ENCODE measurements at regions not wholly inside any gene's neighbourhood (a gene's known extent, or its start where the extent isn't known, plus 50 kb on each side); places are given as distances from the start of the nearest gene placed in this dataset.

GRCh38 chr4:20618731-20619130 is 81.5 kb upstream of the PACRGL start:
- Histone ChIP-seq H3K36me3 (ENCODE audit: insufficient read depth, low read length) (no peaks in the 10 kb centered on the region), H3K4me2 (ENCODE audit: low read length) (no peak overlapping the region), H3K4me3 (ENCODE audit: low read depth, low read length, poor library complexity, severe bottlenecking) (no peak overlapping the region), H3K9me3 (ENCODE audit: low read length) (no peaks in the 10 kb centered on the region), H3K79me2 (ENCODE audit: insufficient read depth, low read depth, low read length) (no peaks in the 10 kb centered on the region), H3K27ac (ENCODE audit: low read depth, low read length, poor library complexity, severe bottlenecking) (no peak overlapping the region), H3K9me2 (ENCODE audit: insufficient read depth, low read length) (no peaks in the 10 kb centered on the region), H3K4me1 (ENCODE audit: insufficient read depth, low read length, poor library complexity, severe bottlenecking) (no peaks in the 10 kb centered on the region), H2AFZ (ENCODE audit: low read length) (no peak overlapping the region), H4K20me1 (ENCODE audit: insufficient read depth, low read length) (no peaks in the 10 kb centered on the region)
- ChIA-PET POLR2A (no interaction called here), CTCF (ENCODE audit: unreplicated experiment) (no interaction called here)
- TF ChIP-seq, protein P1, sequence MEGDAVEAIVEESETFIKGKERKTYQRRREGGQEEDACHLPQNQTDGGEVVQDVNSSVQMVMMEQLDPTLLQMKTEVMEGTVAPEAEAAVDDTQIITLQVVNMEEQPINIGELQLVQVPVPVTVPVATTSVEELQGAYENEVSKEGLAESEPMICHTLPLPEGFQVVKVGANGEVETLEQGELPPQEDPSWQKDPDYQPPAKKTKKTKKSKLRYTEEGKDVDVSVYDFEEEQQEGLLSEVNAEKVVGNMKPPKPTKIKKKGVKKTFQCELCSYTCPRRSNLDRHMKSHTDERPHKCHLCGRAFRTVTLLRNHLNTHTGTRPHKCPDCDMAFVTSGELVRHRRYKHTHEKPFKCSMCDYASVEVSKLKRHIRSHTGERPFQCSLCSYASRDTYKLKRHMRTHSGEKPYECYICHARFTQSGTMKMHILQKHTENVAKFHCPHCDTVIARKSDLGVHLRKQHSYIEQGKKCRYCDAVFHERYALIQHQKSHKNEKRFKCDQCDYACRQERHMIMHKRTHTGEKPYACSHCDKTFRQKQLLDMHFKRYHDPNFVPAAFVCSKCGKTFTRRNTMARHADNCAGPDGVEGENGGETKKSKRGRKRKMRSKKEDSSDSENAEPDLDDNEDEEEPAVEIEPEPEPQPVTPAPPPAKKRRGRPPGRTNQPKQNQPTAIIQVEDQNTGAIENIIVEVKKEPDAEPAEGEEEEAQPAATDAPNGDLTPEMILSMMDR (conservative IDR thresholded peaks at IDR 0.05; ENCODE audit: low read length) = no peak
- no peak for TF ChIP-seq EZH2phosphoT487 (IDR thresholded peaks at IDR 0.05; ENCODE audit: borderline replicate concordance, low read depth, low read length)
- DNase-seq (ENCODE audit: low spot score) = no peak
- BruUV-seq (replicated peaks) = no TSS peak
- intact Hi-C loops (cut with micrococcal nuclease; ENCODE audit: unreplicated experiment) = no loop called here

DNA sequence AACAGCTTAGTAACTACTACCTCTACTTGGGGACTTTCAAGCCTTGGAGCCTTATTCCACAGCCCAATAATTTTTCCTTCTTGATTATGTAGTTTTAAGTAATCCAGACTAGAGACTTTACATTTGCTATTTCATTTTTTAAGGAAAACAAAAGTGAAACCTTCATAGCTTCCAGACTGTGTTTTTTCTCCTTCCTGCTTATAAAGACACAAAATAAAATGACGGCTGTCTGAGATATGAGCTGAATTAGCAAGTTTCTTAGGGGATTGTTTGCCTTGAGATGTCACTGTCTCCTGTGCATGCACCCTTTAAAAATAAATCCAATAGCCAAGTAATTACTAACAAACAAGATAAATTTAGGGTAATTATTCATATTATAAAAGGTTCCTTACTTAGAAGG is 78.8 kb upstream of the PACRGL start:
- CTCF ChIA-PET (ENCODE audit: unreplicated experiment) = interaction anchor here (0.6 kb wide), 1 partner anchor 50 kb away, joined by 3 read pairs; no protein-coding TSS in a partner anchor
- no peaks in the 10 kb centered on the region for H3K4me1 ChIP-seq (ENCODE audit: insufficient read depth, low read length, poor library complexity, severe bottlenecking)
- H3K27ac ChIP-seq (ENCODE audit: low read depth, low read length, poor library complexity, severe bottlenecking) = no peak overlapping the region
- BruUV-seq (replicated peaks) = no TSS peak
- H4K20me1 ChIP-seq (ENCODE audit: insufficient read depth, low read length) = no peaks in the 10 kb centered on the region
- TF ChIP-seq, protein P1 (conservative IDR thresholded peaks at IDR 0.05; ENCODE audit: low read length) = no peak
- TF ChIP-seq EZH2phosphoT487 (IDR thresholded peaks at IDR 0.05; ENCODE audit: borderline replicate concordance, low read depth, low read length) = no peak
- no peaks in the 10 kb centered on the region for H3K9me2 ChIP-seq (ENCODE audit: insufficient read depth, low read length)
- H3K36me3 ChIP-seq (ENCODE audit: insufficient read depth, low read length) = no peaks in the 10 kb centered on the region
- no peaks in the 10 kb centered on the region for H3K9me3 ChIP-seq (ENCODE audit: low read length)
- POLR2A ChIA-PET = interaction anchor here (0.6 to 1.0 kb wide), 2 partner anchors 27 to 688 kb away, joined by 3 to 4 read pairs; no protein-coding TSS in a partner anchor
- H3K4me3 ChIP-seq (ENCODE audit: low read depth, low read length, poor library complexity, severe bottlenecking) = no peak overlapping the region
- no peak overlapping the region for H3K4me2 ChIP-seq (ENCODE audit: low read length)
- DNase-seq (ENCODE audit: low spot score) = no peak
- intact Hi-C loops (cut with micrococcal nuclease; ENCODE audit: unreplicated experiment) = no loop called here
- no peaks in the 10 kb centered on the region for H3K79me2 ChIP-seq (ENCODE audit: insufficient read depth, low read depth, low read length)
- 0 out of 2 replicates have a peak overlapping the region, but pooled peaks have one; percentile 30 for H2AFZ ChIP-seq (ENCODE audit: low read length)

DNA sequence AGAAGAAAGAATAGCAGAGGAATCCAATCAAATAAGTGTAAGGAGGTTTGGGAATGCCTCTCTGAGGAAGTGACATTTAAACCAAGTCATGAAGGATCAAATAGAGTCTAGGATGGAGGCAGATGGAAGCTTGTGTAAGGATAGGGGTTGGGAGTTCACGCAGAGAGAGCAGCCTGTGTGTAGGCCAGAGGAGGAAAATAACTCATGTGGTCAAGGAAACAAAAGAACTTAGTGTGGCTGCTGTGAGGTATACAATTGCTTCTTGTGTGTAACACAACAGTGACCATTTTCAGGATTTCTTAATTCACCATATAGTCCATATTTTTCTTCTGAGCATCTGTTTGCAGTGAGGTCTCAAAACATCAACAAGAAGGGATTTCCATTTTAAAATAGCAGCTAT is 77.6 kb upstream of the PACRGL start:
- Histone ChIP-seq H3K27ac (ENCODE audit: low read depth, low read length, poor library complexity, severe bottlenecking) (no peak overlapping the region), H3K4me2 (ENCODE audit: low read length) (no peak overlapping the region), H2AFZ (ENCODE audit: low read length) (no peak overlapping the region), H3K4me1 (ENCODE audit: insufficient read depth, low read length, poor library complexity, severe bottlenecking) (no peaks in the 10 kb centered on the region), H3K79me2 (ENCODE audit: insufficient read depth, low read depth, low read length) (no peaks in the 10 kb centered on the region), H3K9me2 (ENCODE audit: insufficient read depth, low read length) (no peaks in the 10 kb centered on the region), H3K9me3 (ENCODE audit: low read length) (no peaks in the 10 kb centered on the region), H4K20me1 (ENCODE audit: insufficient read depth, low read length) (no peaks in the 10 kb centered on the region), H3K36me3 (ENCODE audit: insufficient read depth, low read length) (no peaks in the 10 kb centered on the region), H3K4me3 (ENCODE audit: low read depth, low read length, poor library complexity, severe bottlenecking) (no peak overlapping the region)
- BruUV-seq (replicated peaks) = no TSS peak
- ChIA-PET CTCF (ENCODE audit: unreplicated experiment) (no interaction called here), POLR2A (no interaction called here)
- intact Hi-C loops (cut with micrococcal nuclease; ENCODE audit: unreplicated experiment) = no loop called here
- TF ChIP-seq, protein P1 (conservative IDR thresholded peaks at IDR 0.05; ENCODE audit: low read length) = no peak
- TF ChIP-seq EZH2phosphoT487 (IDR thresholded peaks at IDR 0.05; ENCODE audit: borderline replicate concordance, low read depth, low read length) = no peak
- no peak for DNase-seq (ENCODE audit: low spot score)

Measured in OCI-LY7 (cell line).